GM20431 (cell line): ENCODE measurements at regions not wholly inside any gene's neighbourhood (a gene's known extent, or its start where the extent isn't known, plus 50 kb on each side); places are given as distances from the start of the nearest gene placed in this dataset.

Experiments
- in situ Hi-C: fragments of 300-500 bp; cut with MseI, MboI; formaldehyde crosslinking; loops from one replicate; pipeline ENCODE4 v1.15.0; 2020; ENCODE audit warnings: low sequenced_read_pairs; ENCODE audit not compliant: unreplicated experiment

GRCh38 chr6:121020656-121021055 is 313.6 kb downstream of the TBC1D32 start:
- in situ Hi-C loops, result no loop called here

- in situ Hi-C loops, result no loop called here
These were observed 325.7 kb downstream of the TBC1D32 start for GRCh38 chr6:121008553-121008952.

DNA sequence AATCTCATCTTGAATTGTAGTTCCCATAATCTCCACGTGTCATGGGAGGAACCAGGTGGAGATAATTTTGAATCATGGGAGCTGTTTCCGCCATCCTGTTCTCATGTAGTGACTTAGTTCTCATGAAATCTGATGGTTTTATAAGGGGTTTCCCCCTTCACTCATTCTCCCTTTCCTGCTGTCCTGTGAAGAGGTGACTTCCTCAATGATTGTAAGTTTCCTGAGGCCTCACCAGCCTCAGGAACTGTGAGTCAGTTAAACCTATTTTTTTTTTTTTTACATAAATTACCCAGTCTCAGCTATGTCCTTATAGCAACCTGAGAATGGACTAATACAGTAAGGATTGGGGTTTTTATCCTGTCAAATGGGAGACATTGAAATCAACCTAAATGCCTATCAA is 328.3 kb downstream of the TBC1D32 start:
- in situ Hi-C loops, result no loop called here

DNA sequence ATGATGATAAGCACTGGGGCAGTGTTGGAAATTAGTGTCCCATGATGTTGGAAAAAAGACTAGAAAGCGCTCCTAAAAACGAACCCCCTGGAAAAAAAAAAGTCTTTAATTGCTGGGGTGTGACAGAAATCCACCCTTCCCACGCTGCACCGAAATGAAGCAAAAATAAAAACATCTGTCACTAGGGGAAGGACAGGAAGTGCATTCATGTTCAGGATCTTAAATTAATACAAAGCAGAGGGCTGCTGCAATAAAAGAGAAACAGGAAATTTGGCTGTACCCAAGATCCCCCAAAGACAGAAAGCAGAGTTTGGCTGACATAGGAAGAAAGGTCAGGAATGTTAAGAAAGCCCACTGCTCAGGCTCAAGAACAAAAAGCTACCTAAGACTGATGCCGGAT is 333.9 kb downstream of the TBC1D32 start:
- in situ Hi-C loops, result no loop called here

- in situ Hi-C loops, result no loop called here
These were observed 337.9 kb downstream of the TBC1D32 start for GRCh38 chr6:120996340-120996739.

DNA sequence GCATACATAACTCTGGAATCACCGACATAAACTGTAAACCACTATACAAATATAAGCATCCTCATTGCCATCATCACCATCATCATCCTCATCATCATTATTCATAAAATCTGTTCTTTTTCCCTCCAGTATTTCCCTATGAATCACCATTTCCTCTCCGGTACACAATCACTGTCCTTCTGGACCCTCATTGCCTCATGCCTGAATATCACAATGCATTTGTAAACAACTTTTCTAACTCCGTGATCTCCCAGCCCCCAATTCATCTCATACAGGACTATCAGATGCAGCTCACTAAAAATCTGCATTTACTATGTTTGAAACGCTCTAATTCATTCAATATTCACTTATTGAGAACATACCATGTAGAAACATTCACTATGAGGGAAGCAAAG is 339.7 kb downstream of the TBC1D32 start:
- in situ Hi-C loops, result no loop called here

DNA sequence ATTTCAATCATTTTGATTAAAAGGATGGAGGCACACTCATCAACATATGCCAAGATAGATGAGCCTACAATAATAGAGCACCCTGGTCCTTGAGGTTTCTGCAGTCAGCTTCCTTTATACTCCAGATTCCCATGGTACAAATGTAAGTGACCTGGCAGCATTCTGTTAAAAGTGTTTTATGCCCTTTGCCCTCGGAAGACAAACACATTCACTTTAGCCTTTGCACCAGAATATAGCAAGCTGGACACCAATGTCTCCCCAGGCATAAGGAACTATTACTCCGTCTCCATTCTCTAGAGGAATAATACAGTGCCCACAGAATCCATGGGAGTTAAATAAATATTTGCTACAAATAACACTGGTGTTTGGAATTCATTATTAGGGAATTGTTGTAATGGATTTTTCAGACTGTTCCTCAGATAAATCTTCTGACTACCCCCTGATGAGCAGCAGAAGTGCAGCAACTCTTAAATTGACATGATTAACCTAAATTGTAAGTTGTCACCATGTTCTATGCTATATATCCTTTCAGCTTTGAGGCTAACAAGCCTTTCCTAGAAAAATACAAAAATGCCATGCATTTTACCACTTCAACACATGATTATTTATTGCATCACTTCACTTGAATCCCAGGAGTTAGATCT is 340.2 kb downstream of the TBC1D32 start:
- in situ Hi-C loops, result no loop called here

DNA sequence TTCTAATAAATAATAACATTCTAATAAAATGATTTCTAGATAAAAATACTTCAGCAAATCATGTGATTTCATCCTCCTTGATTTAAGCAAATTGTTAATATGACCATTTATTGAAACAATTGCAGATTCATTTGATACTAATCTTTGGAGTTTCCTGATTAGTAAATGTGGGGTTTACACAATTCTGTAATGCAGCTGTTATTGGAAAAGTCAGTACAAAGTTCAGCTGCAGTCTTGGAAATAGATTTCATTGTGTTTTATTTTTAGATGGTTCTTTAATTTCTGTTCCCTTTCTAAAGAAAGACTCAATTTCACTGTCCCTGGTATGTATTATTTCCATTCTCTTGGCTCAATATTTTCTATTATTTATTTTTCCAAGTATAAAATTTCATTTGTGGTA is 342.0 kb downstream of the TBC1D32 start:
- in situ Hi-C loops, result no loop called here

- in situ Hi-C loops, result no loop called here
These were observed 343.4 kb downstream of the TBC1D32 start for GRCh38 chr6:120990866-120991265.

GRCh38 chr6:120981835-120982234 is 352.4 kb downstream of the TBC1D32 start:
- in situ Hi-C loops, result no loop called here

DNA sequence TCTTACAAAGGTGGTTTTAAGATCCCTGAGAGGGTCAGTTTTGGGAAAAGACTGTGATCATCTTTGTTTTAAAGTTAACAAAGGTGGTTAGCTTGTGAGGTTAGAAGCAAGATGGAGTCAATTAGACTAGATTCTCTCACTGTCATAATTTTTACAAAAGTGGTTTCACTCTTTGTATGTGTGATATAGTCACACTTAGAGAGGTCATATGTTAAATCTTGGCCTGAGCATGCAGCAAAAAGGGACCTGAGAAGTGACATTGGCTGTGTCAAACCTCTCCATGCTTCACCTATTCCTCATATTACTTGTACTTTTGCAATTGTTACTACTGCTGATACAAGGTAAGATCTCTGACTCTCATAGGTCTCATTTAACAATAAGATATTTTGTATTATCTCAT is 368.0 kb downstream of the TBC1D32 start:
- in situ Hi-C loops, result no loop called here

GRCh38 chr6:120965814-120966213 is 368.5 kb downstream of the TBC1D32 start:
- in situ Hi-C loops, result no loop called here

- in situ Hi-C loops, result no loop called here
These were observed 373.5 kb downstream of the TBC1D32 start for GRCh38 chr6:120960761-120961160.

DNA sequence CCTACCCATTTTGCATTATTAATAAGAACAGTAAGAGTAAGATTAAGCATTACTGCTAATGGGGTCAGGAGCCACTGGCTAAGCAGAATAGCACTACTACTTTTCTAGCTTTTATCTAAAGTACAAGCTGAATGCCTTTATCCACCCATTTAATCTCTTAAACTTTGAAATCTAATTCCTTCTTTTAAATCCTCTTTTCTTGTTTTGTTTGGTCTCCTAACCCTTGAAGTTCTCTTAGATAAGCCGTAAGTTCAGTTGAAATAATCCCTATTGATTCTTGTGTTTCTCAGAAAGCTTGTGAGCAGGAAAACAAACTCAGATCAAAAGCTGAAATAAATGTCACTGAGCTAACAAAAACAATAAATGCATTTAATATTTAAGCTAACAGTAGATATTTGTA is 380.2 kb downstream of the TBC1D32 start:
- in situ Hi-C loops, result no loop called here

- in situ Hi-C loops, result no loop called here
These were observed 383.0 kb downstream of the TBC1D32 start for GRCh38 chr6:120951258-120951657.

DNA sequence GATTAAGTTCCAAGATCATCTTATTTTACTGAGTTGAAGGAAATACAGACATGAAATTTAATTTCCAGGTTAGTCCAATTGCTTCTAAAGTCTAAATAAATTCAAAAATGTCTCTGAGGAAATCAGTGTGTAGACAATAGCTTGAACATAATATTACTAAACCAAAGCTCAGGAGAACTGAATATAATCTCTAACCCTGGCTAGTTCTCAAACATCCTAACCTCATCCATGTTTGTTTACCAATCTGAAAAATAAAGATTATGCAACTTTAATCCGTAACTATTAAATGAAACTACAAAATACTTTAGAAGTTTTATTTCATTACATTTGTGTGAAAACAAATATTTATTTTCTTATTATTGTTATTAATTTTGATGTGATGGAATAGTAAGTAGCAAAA is 387.2 kb downstream of the TBC1D32 start:
- in situ Hi-C loops, result no loop called here

GRCh38 chr6:120945905-120946594 is 388.2 kb downstream of the TBC1D32 start:
- in situ Hi-C loops, result no loop called here

- in situ Hi-C loops, result no loop called here
These were observed 395.3 kb downstream of the TBC1D32 start for GRCh38 chr6:120938876-120939472.

- in situ Hi-C loops, result no loop called here
These were observed 396.0 kb downstream of the TBC1D32 start for GRCh38 chr6:120938164-120938875.

- in situ Hi-C loops, result no loop called here
These were observed 398.4 kb downstream of the TBC1D32 start for GRCh38 chr6:120935908-120936307.

DNA sequence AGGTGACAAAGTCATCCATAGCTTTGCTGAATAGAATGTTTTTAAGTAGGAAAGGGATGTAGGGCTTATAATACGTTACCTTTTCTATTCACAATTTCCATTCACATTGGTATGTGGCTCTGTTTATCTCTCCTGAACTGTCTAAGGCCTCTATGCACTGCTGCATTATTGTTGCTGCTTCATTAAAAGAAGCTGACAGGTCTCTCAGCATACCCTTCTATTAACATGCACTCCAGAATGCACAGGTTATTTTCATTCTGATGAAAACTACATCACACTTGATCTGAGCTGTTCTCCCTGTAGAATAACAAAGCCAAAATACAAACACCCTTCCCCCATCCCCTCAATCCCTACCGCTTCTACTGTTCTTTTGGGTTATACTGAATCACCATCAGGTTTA is 399.3 kb downstream of the TBC1D32 start:
- in situ Hi-C loops, result no loop called here
